ENCODE measurements at regions not wholly inside any gene's neighbourhood (a gene's known extent, or its start where the extent isn't known, plus 50 kb on each side); places are given as distances from the start of the nearest gene placed in this dataset.

GRCh38 chr21:16891821-16892220, 621.0 kb upstream of the CXADR start:
- H3K36me3 ChIP-seq: no peaks in the 10 kb centered on the region
- no peak for TF ChIP-seq CTCF (IDR thresholded peaks at IDR 0.05; ENCODE audit: low read depth, low read length)
- no peak overlapping the region for H3K4me3 ChIP-seq (ENCODE audit: low read depth, low read length)
- no peak for DNase-seq
- no peaks in the 10 kb centered on the region for H3K9me3 ChIP-seq (ENCODE audit: severe bottlenecking)
- no peak overlapping the region for H3K27ac ChIP-seq
- no peaks in the 10 kb centered on the region for H3K27me3 ChIP-seq (ENCODE audit: insufficient read depth, low read depth, severe bottlenecking)

- no peak for TF ChIP-seq CTCF (IDR thresholded peaks at IDR 0.05; ENCODE audit: low read depth, low read length)
- Histone ChIP-seq H3K27ac (no peak overlapping the region), H3K36me3 (no peaks in the 10 kb centered on the region), H3K4me3 (ENCODE audit: low read depth, low read length) (no peak overlapping the region), H3K9me3 (ENCODE audit: severe bottlenecking) (no peaks in the 10 kb centered on the region), H3K27me3 (ENCODE audit: insufficient read depth, low read depth, severe bottlenecking) (peaks cover 8% of the 10 kb centered on the region)
- no peak for DNase-seq
Observed at GRCh38 chr21:16900685-16901084, 612.2 kb upstream of the CXADR start.

GRCh38 chr21:16908077-16908476, 604.8 kb upstream of the CXADR start:
- no peak for TF ChIP-seq CTCF (IDR thresholded peaks at IDR 0.05; ENCODE audit: low read depth, low read length)
- DNase-seq: no peak
- Histone ChIP-seq H3K9me3 (ENCODE audit: severe bottlenecking) (no peaks in the 10 kb centered on the region), H3K36me3 (no peaks in the 10 kb centered on the region), H3K27me3 (ENCODE audit: insufficient read depth, low read depth, severe bottlenecking) (peaks cover 7% of the 10 kb centered on the region), H3K27ac (no peak overlapping the region), H3K4me3 (ENCODE audit: low read depth, low read length) (no peak overlapping the region)

GRCh38 chr21:16910435-16911165, 602.2 kb upstream of the CXADR start:
- no peak for TF ChIP-seq CTCF (IDR thresholded peaks at IDR 0.05; ENCODE audit: low read depth, low read length)
- Histone ChIP-seq H3K27me3 (ENCODE audit: insufficient read depth, low read depth, severe bottlenecking) (peaks cover 14% of the 10 kb centered on the region), H3K27ac (no peak overlapping the region), H3K36me3 (no peaks in the 10 kb centered on the region), H3K4me3 (ENCODE audit: low read depth, low read length) (no peak overlapping the region), H3K9me3 (ENCODE audit: severe bottlenecking) (no peaks in the 10 kb centered on the region)
- no peak for DNase-seq

- no peak for TF ChIP-seq CTCF (IDR thresholded peaks at IDR 0.05; ENCODE audit: low read depth, low read length)
- Histone ChIP-seq H3K27ac (no peak overlapping the region), H3K9me3 (ENCODE audit: severe bottlenecking) (no peaks in the 10 kb centered on the region), H3K4me3 (ENCODE audit: low read depth, low read length) (no peak overlapping the region), H3K27me3 (ENCODE audit: insufficient read depth, low read depth, severe bottlenecking) (peaks cover 11% of the 10 kb centered on the region), H3K36me3 (no peaks in the 10 kb centered on the region)
- DNase-seq: no peak
Observed at GRCh38 chr21:16911166-16911607, 601.7 kb upstream of the CXADR start.

GRCh38 chr21:16912075-16912474, 600.8 kb upstream of the CXADR start:
- peaks cover 11% of the 10 kb centered on the region for H3K27me3 ChIP-seq (ENCODE audit: insufficient read depth, low read depth, severe bottlenecking)
- no peak for TF ChIP-seq CTCF (IDR thresholded peaks at IDR 0.05; ENCODE audit: low read depth, low read length)
- H3K36me3 ChIP-seq: no peaks in the 10 kb centered on the region
- H3K9me3 ChIP-seq (ENCODE audit: severe bottlenecking): no peaks in the 10 kb centered on the region
- no peak for DNase-seq
- H3K4me3 ChIP-seq (ENCODE audit: low read depth, low read length): no peak overlapping the region
- H3K27ac ChIP-seq: no peak overlapping the region
